OCI-LY7 (cell line): ENCODE measurements at regions not wholly inside any gene's neighbourhood (a gene's known extent, or its start where the extent isn't known, plus 50 kb on each side); places are given as distances from the start of the nearest gene placed in this dataset.

Source experiments
- BruUV-seq: library from RNA; stranded (reverse); fragments of 400-500 nt; replicated peaks from 2 replicates; lab custom pipeline; 2021; lab: Mats Ljungman, UMichigan
- CTCF ChIA-PET: fragments of 300-600 bp; sonication (Branson Sonifier 250); formaldehyde crosslinking; loops from one replicate; lab custom pipeline; 2022; ENCODE audit warnings: antibody characterized with exemption; ENCODE audit not compliant: unreplicated experiment; lab: Charles Lee
- POLR2A ChIA-PET: fragments of 300-600 bp; sonication (Branson Sonifier 250); formaldehyde crosslinking; loops from one replicate; lab custom pipeline; 2022; ENCODE audit warnings: antibody characterized with exemption; lab: Charles Lee
- DNase-seq: peaks from one replicate; pipeline ENCODE4 v3.0.0-alpha.2; 2015; ENCODE audit warnings: low spot score
- H2AFZ ChIP-seq: fragments of 200-600 bp; sonication (generic), shearing (Covaris generic); 2 replicates; pipeline ENCODE4 v1.6.1; 2014; ENCODE audit warnings: mild to moderate bottlenecking, antibody characterized with exemption, low read length, moderate library complexity
- H3K27ac ChIP-seq: fragments of 200-600 bp; sonication (generic); 2 replicates; pipeline ENCODE4 v1.5.1; 2014; ENCODE audit warnings: mixed run types, low read depth, mild to moderate bottlenecking, moderate library complexity, low read length, inconsistent platforms; ENCODE audit not compliant: poor library complexity, severe bottlenecking
- H3K36me3 ChIP-seq: fragments of 200-600 bp; sonication (generic); 2 replicates; pipeline ENCODE4 v1.6.1; 2014; ENCODE audit warnings: mild to moderate bottlenecking, antibody characterized with exemption, low read length, moderate library complexity, mixed read lengths; ENCODE audit not compliant: insufficient read depth
- H3K4me1 ChIP-seq: fragments of 200-600 bp; sonication (generic); 2 replicates; pipeline ENCODE4 v1.5.1; 2014; ENCODE audit warnings: mild to moderate bottlenecking, low read length; ENCODE audit not compliant: insufficient read depth, poor library complexity, severe bottlenecking
- H3K4me2 ChIP-seq: fragments of 200-600 bp; sonication (generic); 2 replicates; pipeline ENCODE4 v1.6.1; 2014; ENCODE audit warnings: mild to moderate bottlenecking, low read length
- H3K4me3 ChIP-seq: fragments of 200-600 bp; sonication (generic); 2 replicates; pipeline ENCODE4 v1.5.1; 2014; ENCODE audit warnings: mild to moderate bottlenecking, low read depth, low read length; ENCODE audit not compliant: poor library complexity, severe bottlenecking
- H3K79me2 ChIP-seq: fragments of 200-600 bp; sonication (generic); 2 replicates; pipeline ENCODE4 v1.6.1; 2016; ENCODE audit warnings: low read depth, mild to moderate bottlenecking, low read length, moderate library complexity, mixed read lengths; ENCODE audit not compliant: insufficient read depth
- H3K9me2 ChIP-seq: fragments of 200-600 bp; sonication (generic); 2 replicates; pipeline ENCODE4 v1.6.1; 2016; ENCODE audit warnings: mild to moderate bottlenecking, low read length, mixed read lengths; ENCODE audit not compliant: insufficient read depth
- H3K9me3 ChIP-seq: fragments of 200-600 bp; sonication (generic); 2 replicates; pipeline ENCODE4 v1.6.1; 2014; ENCODE audit warnings: mild to moderate bottlenecking, mixed run types, low read length, mixed read lengths
- H4K20me1 ChIP-seq: fragments of 200-600 bp; sonication (generic); 2 replicates; pipeline ENCODE4 v1.6.1; 2014; ENCODE audit warnings: mild to moderate bottlenecking, antibody characterized with exemption, low read length, moderate library complexity, mixed read lengths; ENCODE audit not compliant: insufficient read depth
- CTCF ChIP-seq: fragments of 200-600 bp; sonication (generic); conservative IDR thresholded peaks from 2 replicates; pipeline ENCODE4 v1.5.1; 2014; ENCODE audit warnings: mild to moderate bottlenecking, antibody characterized with exemption, low read length, moderate library complexity, mixed read lengths
- EZH2phosphoT487 ChIP-seq: fragments of 200-600 bp; sonication (generic); IDR thresholded peaks from 2 replicates; pipeline ENCODE4 v1.6.1; 2018; ENCODE audit warnings: low read depth, borderline replicate concordance, mild to moderate bottlenecking, mixed run types, antibody characterized with exemption, low read length, moderate library complexity, mixed read lengths
- intact Hi-C: fragments of 100-400 bp; cut with micrococcal nuclease; formaldehyde crosslinking; loops from one replicate; pipeline ENCODE4 v1.10.0; 2022; ENCODE audit not compliant: unreplicated experiment

- ChIA-PET CTCF (no interaction called here), POLR2A (no interaction called here)
- no peak for DNase-seq
- Histone ChIP-seq H2AFZ (no peak overlapping the region), H3K4me1 (no peaks in the 10 kb centered on the region), H3K9me3 (no peaks in the 10 kb centered on the region), H3K9me2 (no peaks in the 10 kb centered on the region), H3K4me2 (no peak overlapping the region), H3K79me2 (no peaks in the 10 kb centered on the region), H4K20me1 (no peaks in the 10 kb centered on the region), H3K4me3 (no peak overlapping the region), H3K36me3 (no peaks in the 10 kb centered on the region), H3K27ac (no peak overlapping the region)
- intact Hi-C loops = no loop called here
- BruUV-seq = no TSS peak
- no peak for TF ChIP-seq EZH2phosphoT487
- no peak for TF ChIP-seq CTCF
These were observed 140.1 kb downstream of the DHRS2 start for GRCh38 chr14:23776296-23776695.

GRCh38 chr14:23785208-23785607 lies 149.0 kb downstream of the DHRS2 start:
- TF ChIP-seq EZH2phosphoT487 (no peak), CTCF (no peak)
- no peaks in the 10 kb centered on the region for H4K20me1 ChIP-seq
- no peaks in the 10 kb centered on the region for H3K79me2 ChIP-seq
- no TSS peak for BruUV-seq
- POLR2A ChIA-PET = interaction anchor here (1.6 kb wide), 1 partner anchor 14 kb away, joined by 3 read pairs; no protein-coding TSS in a partner anchor
- H3K36me3 ChIP-seq = no peaks in the 10 kb centered on the region
- H3K4me2 ChIP-seq = no peak overlapping the region
- H2AFZ ChIP-seq = no peak overlapping the region
- no peak overlapping the region for H3K4me3 ChIP-seq
- no peak for DNase-seq
- H3K27ac ChIP-seq = no peak overlapping the region
- no peaks in the 10 kb centered on the region for H3K4me1 ChIP-seq
- CTCF ChIA-PET = no interaction called here
- H3K9me3 ChIP-seq = no peaks in the 10 kb centered on the region
- intact Hi-C loops = no loop called here
- no peaks in the 10 kb centered on the region for H3K9me2 ChIP-seq

- H4K20me1 ChIP-seq = no peaks in the 10 kb centered on the region
- no peaks in the 10 kb centered on the region for H3K4me1 ChIP-seq
- no peaks in the 10 kb centered on the region for H3K9me3 ChIP-seq
- H3K4me3 ChIP-seq = no peak overlapping the region
- H2AFZ ChIP-seq = no peak overlapping the region
- no peak overlapping the region for H3K27ac ChIP-seq
- H3K4me2 ChIP-seq = no peak overlapping the region
- intact Hi-C loops = no loop called here
- TF ChIP-seq EZH2phosphoT487 (no peak), CTCF (no peak)
- H3K9me2 ChIP-seq = no peaks in the 10 kb centered on the region
- DNase-seq = no peak
- no TSS peak for BruUV-seq
- CTCF ChIA-PET = no interaction called here
- POLR2A ChIA-PET = no interaction called here
- no peaks in the 10 kb centered on the region for H3K36me3 ChIP-seq
- no peaks in the 10 kb centered on the region for H3K79me2 ChIP-seq
These were observed 151.3 kb downstream of the DHRS2 start for GRCh38 chr14:23787436-23787835.
